SK-N-SH treated with all-trans-retinoic acid at 6 μM for 48 hours (cell line): ENCODE measurements at regions not wholly inside any gene's neighbourhood (a gene's known extent, or its start where the extent isn't known, plus 50 kb on each side); places are given as distances from the start of the nearest gene placed in this dataset.

ENCODE experiments used
- ARNTL ChIP-seq: fragments of 450-650 bp; formaldehyde crosslinking; IDR thresholded peaks from 2 replicates; pipeline ENCODE4 v1.5.0; 2020; ENCODE audit warnings: low read depth, mild to moderate bottlenecking, moderate library complexity, borderline replicate concordance
- BACH2 ChIP-seq: fragments of 250-450 bp; sonication (Bioruptor Pico); IDR thresholded peaks from 2 replicates; pipeline ENCODE4 v1.9.0; 2021; ENCODE audit warnings: mild to moderate bottlenecking, borderline replicate concordance
- GLIS3 ChIP-seq: fragments of 250-450 bp; sonication (Bioruptor Pico); IDR thresholded peaks from 2 replicates; pipeline ENCODE4 v1.5.0; 2020; ENCODE audit warnings: mild to moderate bottlenecking, moderate library complexity
- RARB ChIP-seq: fragments of 250-450 bp; sonication (Bioruptor Pico); IDR thresholded peaks from 2 replicates; pipeline ENCODE4 v1.8.0; 2021; ENCODE audit warnings: mild to moderate bottlenecking, moderate library complexity
- TCF4 ChIP-seq: fragments of 250-450 bp; sonication (Bioruptor Pico); IDR thresholded peaks from 2 replicates; pipeline ENCODE4 v1.8.0; 2021; ENCODE audit warnings: mild to moderate bottlenecking, moderate library complexity, borderline replicate concordance
- TOX ChIP-seq: fragments of 250-450 bp; sonication (Bioruptor Pico); IDR thresholded peaks from 2 replicates; pipeline ENCODE4 v1.8.0; 2021; ENCODE audit warnings: mild to moderate bottlenecking, moderate library complexity, borderline replicate concordance
- ZFP3 ChIP-seq: fragments of 250-450 bp; sonication (Bioruptor Pico); IDR thresholded peaks from 2 replicates; pipeline ENCODE4 v1.5.0; 2020; ENCODE audit warnings: mild to moderate bottlenecking, moderate library complexity
- ZFP30 ChIP-seq: fragments of 450-650 bp; formaldehyde crosslinking; IDR thresholded peaks from 2 replicates; pipeline ENCODE4 v1.5.0; 2022; ENCODE audit warnings: mild to moderate bottlenecking, moderate library complexity
- ZNF70 ChIP-seq: fragments of 450-650 bp; formaldehyde crosslinking; IDR thresholded peaks from 2 replicates; pipeline ENCODE4 v1.5.0; 2020; ENCODE audit warnings: mild to moderate bottlenecking, moderate library complexity
- TF ChIP-seq, protein P1 (sequence below): fragments of 250-450 bp; sonication (Bioruptor Pico); IDR thresholded peaks from 2 replicates; pipeline ENCODE4 v1.8.0; 2020; ENCODE audit warnings: mild to moderate bottlenecking, moderate library complexity, borderline replicate concordance
- TF ChIP-seq, protein P2 (sequence below): fragments of 250-450 bp; sonication (Bioruptor Pico); IDR thresholded peaks from 2 replicates; pipeline ENCODE4 v1.5.1; 2020; ENCODE audit warnings: low read depth, mild to moderate bottlenecking, moderate library complexity
- TF ChIP-seq, protein P3 (sequence below): fragments of 250-450 bp; sonication (Bioruptor Pico); IDR thresholded peaks from 2 replicates; pipeline ENCODE4 v1.5.1; 2021; ENCODE audit warnings: mild to moderate bottlenecking, moderate library complexity

DNA sequence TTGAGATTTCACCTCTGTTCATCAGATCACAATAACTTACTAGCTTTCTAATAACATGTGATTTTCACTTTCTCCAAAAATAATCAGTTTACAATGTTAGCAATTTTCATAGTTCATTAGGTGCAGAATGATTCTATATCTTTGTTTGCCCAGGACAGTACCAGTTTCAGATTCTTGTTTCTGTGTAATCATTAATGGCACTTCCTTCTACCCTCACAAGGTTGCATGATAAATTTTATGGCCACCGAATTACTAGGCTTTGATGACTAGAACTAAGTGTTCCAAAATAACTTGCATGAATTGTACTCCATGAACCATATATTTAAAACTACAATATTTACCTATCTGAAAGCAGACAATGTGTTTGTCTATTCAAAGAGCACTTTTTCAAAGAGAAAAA, 442.3 kb downstream of the EPHA7 start:
- no peak for TF ChIP-seq ARNTL (CRISPR knock-in tag)
- TF ChIP-seq BACH2 (CRISPR knock-in tag) = no peak
- no peak for TF ChIP-seq GLIS3
- TF ChIP-seq, protein P1, sequence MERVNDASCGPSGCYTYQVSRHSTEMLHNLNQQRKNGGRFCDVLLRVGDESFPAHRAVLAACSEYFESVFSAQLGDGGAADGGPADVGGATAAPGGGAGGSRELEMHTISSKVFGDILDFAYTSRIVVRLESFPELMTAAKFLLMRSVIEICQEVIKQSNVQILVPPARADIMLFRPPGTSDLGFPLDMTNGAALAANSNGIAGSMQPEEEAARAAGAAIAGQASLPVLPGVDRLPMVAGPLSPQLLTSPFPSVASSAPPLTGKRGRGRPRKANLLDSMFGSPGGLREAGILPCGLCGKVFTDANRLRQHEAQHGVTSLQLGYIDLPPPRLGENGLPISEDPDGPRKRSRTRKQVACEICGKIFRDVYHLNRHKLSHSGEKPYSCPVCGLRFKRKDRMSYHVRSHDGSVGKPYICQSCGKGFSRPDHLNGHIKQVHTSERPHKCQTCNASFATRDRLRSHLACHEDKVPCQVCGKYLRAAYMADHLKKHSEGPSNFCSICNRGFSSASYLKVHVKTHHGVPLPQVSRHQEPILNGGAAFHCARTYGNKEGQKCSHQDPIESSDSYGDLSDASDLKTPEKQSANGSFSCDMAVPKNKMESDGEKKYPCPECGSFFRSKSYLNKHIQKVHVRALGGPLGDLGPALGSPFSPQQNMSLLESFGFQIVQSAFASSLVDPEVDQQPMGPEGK (CRISPR knock-in tag) = no peak
- TF ChIP-seq, protein P2, sequence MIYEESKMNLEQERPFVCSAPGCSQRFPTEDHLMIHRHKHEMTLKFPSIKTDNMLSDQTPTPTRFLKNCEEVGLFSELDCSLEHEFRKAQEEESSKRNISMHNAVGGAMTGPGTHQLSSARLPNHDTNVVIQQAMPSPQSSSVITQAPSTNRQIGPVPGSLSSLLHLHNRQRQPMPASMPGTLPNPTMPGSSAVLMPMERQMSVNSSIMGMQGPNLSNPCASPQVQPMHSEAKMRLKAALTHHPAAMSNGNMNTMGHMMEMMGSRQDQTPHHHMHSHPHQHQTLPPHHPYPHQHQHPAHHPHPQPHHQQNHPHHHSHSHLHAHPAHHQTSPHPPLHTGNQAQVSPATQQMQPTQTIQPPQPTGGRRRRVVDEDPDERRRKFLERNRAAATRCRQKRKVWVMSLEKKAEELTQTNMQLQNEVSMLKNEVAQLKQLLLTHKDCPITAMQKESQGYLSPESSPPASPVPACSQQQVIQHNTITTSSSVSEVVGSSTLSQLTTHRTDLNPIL (CRISPR knock-in tag) = no peak
- TF ChIP-seq, protein P3, sequence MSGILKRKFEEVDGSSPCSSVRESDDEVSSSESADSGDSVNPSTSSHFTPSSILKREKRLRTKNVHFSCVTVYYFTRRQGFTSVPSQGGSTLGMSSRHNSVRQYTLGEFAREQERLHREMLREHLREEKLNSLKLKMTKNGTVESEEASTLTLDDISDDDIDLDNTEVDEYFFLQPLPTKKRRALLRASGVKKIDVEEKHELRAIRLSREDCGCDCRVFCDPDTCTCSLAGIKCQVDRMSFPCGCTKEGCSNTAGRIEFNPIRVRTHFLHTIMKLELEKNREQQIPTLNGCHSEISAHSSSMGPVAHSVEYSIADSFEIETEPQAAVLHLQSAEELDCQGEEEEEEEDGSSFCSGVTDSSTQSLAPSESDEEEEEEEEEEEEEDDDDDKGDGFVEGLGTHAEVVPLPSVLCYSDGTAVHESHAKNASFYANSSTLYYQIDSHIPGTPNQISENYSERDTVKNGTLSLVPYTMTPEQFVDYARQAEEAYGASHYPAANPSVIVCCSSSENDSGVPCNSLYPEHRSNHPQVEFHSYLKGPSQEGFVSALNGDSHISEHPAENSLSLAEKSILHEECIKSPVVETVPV (CRISPR knock-in tag) = no peak
- no peak for TF ChIP-seq RARB (CRISPR knock-in tag)
- no peak for TF ChIP-seq ZNF70 (CRISPR knock-in tag)
- TF ChIP-seq ZFP3 = no peak
- no peak for TF ChIP-seq TCF4 (CRISPR knock-in tag)
- no peak for TF ChIP-seq TOX (CRISPR knock-in tag)
- no peak for TF ChIP-seq ZFP30
